ENCODE measurements at regions not wholly inside any gene's neighbourhood (a gene's known extent, or its start where the extent isn't known, plus 50 kb on each side); places are given as distances from the start of the nearest gene placed in this dataset.

DNA sequence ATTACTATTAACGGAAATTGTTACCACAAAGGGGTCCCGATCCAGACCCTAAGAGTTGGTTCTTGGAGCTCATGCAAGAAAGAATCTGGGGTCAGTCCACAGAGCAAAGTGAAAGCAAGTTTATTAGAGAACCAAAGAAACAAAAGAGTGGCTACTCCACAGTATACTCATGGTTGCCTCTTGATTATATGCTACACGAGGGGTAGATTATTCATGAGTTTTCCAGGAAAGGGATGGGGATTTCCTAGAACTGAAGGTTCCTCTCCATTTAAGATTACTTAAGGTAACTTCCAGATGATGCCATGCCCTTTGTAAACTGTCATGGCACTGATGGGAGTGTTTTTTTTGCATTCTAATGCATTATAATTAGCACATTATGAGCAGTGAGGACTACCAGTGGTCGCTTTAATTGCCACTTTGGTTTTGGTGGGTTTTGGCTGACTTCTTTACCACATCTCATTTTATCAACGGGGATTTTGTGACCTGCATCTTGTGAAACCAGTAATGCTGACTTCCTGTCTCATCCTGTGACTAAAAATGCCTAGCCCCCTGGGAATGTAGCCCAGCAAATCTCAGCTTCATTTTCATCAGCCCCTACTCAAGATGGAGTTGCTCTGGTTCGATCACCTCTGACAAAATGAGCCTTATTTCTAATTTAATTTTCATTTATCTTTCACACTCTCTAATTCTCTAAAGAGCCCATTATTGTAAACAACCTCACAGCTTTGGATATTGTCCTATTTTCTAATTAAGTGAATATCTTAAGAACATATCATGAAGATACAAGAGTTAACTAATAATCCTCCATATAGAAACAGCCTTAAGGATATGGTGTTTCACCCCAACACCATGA lies 336.3 kb downstream of the RASEF start:
- 0% methylated on average over 6 of the region's 6 CpGs for WGBS (ENCODE audit: insufficient coverage, low coverage, missing lambda C conversion rate)
- Histone ChIP-seq H2AFZ (ENCODE audit: low read depth, low read length) (no peak overlapping the region), H3K36me3 (ENCODE audit: control insufficient read depth, insufficient read depth, low read length) (no peaks in the 10 kb centered on the region), H3K79me2 (ENCODE audit: control insufficient read depth, insufficient read depth, low read length) (no peaks in the 10 kb centered on the region), H3K4me2 (ENCODE audit: insufficient read depth, low read length) (no peak overlapping the region), H3K4me3 (no peak overlapping the region), H3K9me3 (replicated peaks; ENCODE audit: control insufficient read depth, insufficient read depth, low read depth, low read length) (no peaks in the 10 kb centered on the region), H4K20me1 (replicated peaks; ENCODE audit: control insufficient read depth, insufficient read depth, low read length) (no peaks in the 10 kb centered on the region), H3K27me3 (ENCODE audit: control insufficient read depth in 2 of 2, insufficient read depth in 2 of 2, low read length in 2 of 2) (no peaks in the 10 kb centered on the region), H3K9me1 (ENCODE audit: control insufficient read depth, insufficient read depth, low read length) (no peaks in the 10 kb centered on the region), H3K4me1 (replicated peaks in 1 of 2; ENCODE audit: control insufficient read depth in 2 of 2, insufficient read depth in 2 of 2, low read length in 2 of 2) (no peaks in the 10 kb centered on the region), H3K27ac (ENCODE audit: extremely low read depth, low read depth, low read length) (no peak overlapping the region), H3K9ac (ENCODE audit: insufficient read depth in 1 of 2, low read depth in 2 of 2, low read length in 2 of 2) (no peak overlapping the region)
- FAIRE-seq (no peak), ATAC-seq (no peak), DNase-seq (ENCODE audit: extremely low read depth in 1 of 4, low spot score in 3 of 4) (no peak)
- TF ChIP-seq, protein P1, sequence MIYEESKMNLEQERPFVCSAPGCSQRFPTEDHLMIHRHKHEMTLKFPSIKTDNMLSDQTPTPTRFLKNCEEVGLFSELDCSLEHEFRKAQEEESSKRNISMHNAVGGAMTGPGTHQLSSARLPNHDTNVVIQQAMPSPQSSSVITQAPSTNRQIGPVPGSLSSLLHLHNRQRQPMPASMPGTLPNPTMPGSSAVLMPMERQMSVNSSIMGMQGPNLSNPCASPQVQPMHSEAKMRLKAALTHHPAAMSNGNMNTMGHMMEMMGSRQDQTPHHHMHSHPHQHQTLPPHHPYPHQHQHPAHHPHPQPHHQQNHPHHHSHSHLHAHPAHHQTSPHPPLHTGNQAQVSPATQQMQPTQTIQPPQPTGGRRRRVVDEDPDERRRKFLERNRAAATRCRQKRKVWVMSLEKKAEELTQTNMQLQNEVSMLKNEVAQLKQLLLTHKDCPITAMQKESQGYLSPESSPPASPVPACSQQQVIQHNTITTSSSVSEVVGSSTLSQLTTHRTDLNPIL (CRISPR knock-in tag; IDR thresholded peaks at IDR 0.05): no peak
- TF ChIP-seq DIDO1 (tag; IDR thresholded peaks at IDR 0.05; ENCODE audit: low read depth) (no peak), JUNB (CRISPR knock-in tag; conservative IDR thresholded peaks at IDR 0.05) (no peak), WHSC1 (IDR thresholded peaks at IDR 0.05; ENCODE audit: low read length) (no peak), TEAD1 (CRISPR knock-in tag; IDR thresholded peaks at IDR 0.05) (no peak), LEF1 (IDR thresholded peaks at IDR 0.05) (no peak)
- ChIA-PET POLR2A (no interaction called here), CTCF (ENCODE audit: low intra/inter-chr PET ratio) (no interaction called here)
- in situ Hi-C loops (cut with MboI) (no loop called here), intact Hi-C loops (cut with micrococcal nuclease) (no loop called here)
- BruUV-seq (replicated peaks): no TSS peak

Measured in K562 (cell line).